Brain microvascular endothelial cell (primary cell): ENCODE measurements at regions not wholly inside any gene's neighbourhood (a gene's known extent, or its start where the extent isn't known, plus 50 kb on each side); places are given as distances from the start of the nearest gene placed in this dataset.

Experiments used
- DNase-seq: peaks from one replicate; pipeline ENCODE4 v3.0.0-alpha.2; 2020
- H3K27ac ChIP-seq: fragments of 250-450 bp; sonication (Bioruptor Pico); 2 replicates; pipeline ENCODE4 v1.5.1; 2020; ENCODE audit warnings: mild to moderate bottlenecking, moderate library complexity
- H3K27me3 ChIP-seq: fragments of 250-450 bp; sonication (Bioruptor Pico); replicated peaks from 2 replicates; pipeline ENCODE4 v1.5.1; 2020; ENCODE audit warnings: mild to moderate bottlenecking
- H3K36me3 ChIP-seq: fragments of 250-450 bp; sonication (Bioruptor Pico); replicated peaks from 2 replicates; pipeline ENCODE4 v1.5.1; 2020; ENCODE audit warnings: mild to moderate bottlenecking
- H3K4me3 ChIP-seq: 2 replicates; pipeline ENCODE4 v1.5.1; 2011; ENCODE audit warnings: low read depth, mild to moderate bottlenecking, control low read depth, low read length, moderate library complexity
- in situ Hi-C: cut with HindIII; loops from 2 replicates; pipeline ENCODE4 v1.10.0; 2017; ENCODE audit warnings: low sequenced_read_pairs, low pct_ligation_motif_present
- TF ChIP-seq, protein P1 (sequence below): IDR thresholded peaks from 2 replicates; pipeline ENCODE4 v1.5.1; 2011; ENCODE audit warnings: low read depth, mild to moderate bottlenecking, moderate library complexity, low read length, control low read depth, inconsistent platforms; ENCODE audit errors: missing control alignments

DNA sequence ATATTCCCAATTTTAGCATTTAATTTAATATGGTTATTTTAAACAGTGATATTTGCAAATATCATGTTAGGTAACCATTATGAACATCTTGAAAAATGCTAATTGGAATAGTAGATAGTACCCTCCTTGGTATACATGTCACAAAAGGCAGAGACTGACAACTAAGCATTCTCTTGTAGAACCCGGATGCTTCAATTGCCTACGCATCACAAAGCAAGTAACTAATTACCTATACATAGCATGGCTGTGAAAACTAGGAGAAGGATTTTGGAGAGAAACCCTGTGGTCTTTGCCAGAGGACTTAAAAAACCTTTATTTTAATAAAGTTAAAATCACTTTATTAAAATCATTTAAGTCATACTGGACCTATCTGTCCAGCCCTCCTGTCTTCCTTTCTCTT lies 764.1 kb upstream of the TENM3 start:
- Histone ChIP-seq H3K36me3 (no peaks in the 10 kb centered on the region), H3K4me3 (no peak overlapping the region), H3K27ac (no peak overlapping the region), H3K27me3 (no peaks in the 10 kb centered on the region)
- DNase-seq: no peak
- in situ Hi-C loops: no loop called here
- TF ChIP-seq, protein P1, sequence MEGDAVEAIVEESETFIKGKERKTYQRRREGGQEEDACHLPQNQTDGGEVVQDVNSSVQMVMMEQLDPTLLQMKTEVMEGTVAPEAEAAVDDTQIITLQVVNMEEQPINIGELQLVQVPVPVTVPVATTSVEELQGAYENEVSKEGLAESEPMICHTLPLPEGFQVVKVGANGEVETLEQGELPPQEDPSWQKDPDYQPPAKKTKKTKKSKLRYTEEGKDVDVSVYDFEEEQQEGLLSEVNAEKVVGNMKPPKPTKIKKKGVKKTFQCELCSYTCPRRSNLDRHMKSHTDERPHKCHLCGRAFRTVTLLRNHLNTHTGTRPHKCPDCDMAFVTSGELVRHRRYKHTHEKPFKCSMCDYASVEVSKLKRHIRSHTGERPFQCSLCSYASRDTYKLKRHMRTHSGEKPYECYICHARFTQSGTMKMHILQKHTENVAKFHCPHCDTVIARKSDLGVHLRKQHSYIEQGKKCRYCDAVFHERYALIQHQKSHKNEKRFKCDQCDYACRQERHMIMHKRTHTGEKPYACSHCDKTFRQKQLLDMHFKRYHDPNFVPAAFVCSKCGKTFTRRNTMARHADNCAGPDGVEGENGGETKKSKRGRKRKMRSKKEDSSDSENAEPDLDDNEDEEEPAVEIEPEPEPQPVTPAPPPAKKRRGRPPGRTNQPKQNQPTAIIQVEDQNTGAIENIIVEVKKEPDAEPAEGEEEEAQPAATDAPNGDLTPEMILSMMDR: no peak

DNA sequence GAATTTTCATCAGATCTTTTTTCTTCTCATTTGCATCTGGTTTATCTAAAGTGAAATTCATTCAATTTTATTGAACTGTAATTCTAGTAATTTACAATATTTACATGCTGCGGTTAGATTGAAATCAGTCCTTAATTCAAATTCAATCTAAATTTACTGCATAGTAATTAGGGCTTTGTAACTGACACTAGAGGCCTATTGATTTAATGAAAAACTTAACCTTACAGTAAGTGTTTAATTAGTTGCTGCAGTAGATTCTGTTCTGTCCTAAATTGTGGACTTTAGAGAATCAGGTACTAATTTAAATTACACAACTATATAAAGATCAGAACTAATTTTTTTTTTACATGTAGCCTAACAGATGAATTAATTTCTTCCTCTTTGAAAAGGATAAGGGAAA lies 758.8 kb upstream of the TENM3 start:
- DNase-seq: no peak
- in situ Hi-C loops: no loop called here
- Histone ChIP-seq H3K27me3 (no peaks in the 10 kb centered on the region), H3K36me3 (no peaks in the 10 kb centered on the region), H3K27ac (no peak overlapping the region), H3K4me3 (no peak overlapping the region)
- TF ChIP-seq, protein P1: no peak

DNA sequence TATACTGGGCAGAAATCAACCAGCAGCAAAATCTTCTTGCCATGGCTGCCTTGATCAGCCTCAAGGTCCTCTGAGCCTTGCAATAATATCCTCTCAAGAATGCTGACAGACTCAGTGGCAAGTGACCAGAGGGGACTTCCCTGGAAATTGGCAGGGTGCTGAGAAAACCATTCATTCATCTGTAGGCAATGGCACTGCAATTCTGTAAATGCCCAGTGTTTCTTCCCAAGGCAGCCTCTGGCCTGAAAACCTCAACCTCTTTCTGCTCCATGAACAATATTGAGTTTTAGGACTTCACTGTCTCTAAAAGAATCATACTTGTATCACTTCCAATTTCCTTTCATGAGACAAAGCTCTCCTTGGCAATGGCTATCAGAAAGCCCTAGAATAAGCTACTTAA lies 754.3 kb upstream of the TENM3 start:
- TF ChIP-seq, protein P1: no peak
- Histone ChIP-seq H3K36me3 (no peaks in the 10 kb centered on the region), H3K27me3 (no peaks in the 10 kb centered on the region), H3K27ac (no peak overlapping the region), H3K4me3 (no peak overlapping the region)
- no peak for DNase-seq
- in situ Hi-C loops: no loop called here

DNA sequence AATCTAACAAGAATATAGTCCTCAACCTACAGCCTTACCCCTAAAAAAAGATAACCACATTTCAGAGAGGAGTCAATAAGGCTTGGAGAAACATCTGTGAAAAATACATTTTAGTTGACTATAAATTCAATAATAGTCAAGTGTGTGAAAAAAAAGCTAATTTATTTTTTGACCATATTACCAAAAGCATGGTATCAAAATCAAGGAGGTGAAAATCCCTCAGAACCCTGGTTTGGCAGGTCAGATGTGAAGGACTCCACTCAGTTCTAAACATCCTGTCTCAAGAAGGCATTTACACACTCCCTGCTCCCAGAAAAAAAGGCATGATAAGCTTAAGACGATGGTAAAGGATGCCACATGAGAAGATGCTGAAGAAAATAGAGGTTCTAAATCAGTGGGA lies 745.1 kb upstream of the TENM3 start:
- no peaks in the 10 kb centered on the region for H3K27me3 ChIP-seq
- TF ChIP-seq, protein P1: no peak
- no peaks in the 10 kb centered on the region for H3K36me3 ChIP-seq
- in situ Hi-C loops: no loop called here
- no peak for DNase-seq
- no peak overlapping the region for H3K4me3 ChIP-seq
- H3K27ac ChIP-seq: no peak overlapping the region

DNA sequence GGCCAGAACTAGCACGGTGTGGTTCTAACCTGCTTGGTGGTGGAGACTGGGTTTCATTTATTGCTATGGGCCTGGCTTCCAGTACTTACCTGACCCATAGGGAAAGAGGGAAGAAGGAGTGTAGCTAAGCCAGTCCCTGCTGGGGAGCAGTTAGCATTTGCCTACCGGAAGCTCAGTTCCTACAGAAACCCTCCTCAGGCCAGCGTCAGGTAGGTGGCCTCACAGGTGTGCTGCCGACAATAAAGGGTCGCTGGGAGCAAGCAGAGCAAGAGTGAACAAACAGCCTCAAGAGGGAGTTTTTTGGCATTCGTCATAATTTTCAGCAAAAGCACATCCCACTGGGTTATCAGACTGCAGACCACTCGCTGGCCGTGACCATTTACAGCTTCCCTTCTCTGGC lies 740.6 kb upstream of the TENM3 start:
- no peak overlapping the region for H3K4me3 ChIP-seq
- no peaks in the 10 kb centered on the region for H3K36me3 ChIP-seq
- no peak for DNase-seq
- H3K27ac ChIP-seq: no peak overlapping the region
- no peaks in the 10 kb centered on the region for H3K27me3 ChIP-seq
- in situ Hi-C loops: no loop called here
- TF ChIP-seq, protein P1: no peak

DNA sequence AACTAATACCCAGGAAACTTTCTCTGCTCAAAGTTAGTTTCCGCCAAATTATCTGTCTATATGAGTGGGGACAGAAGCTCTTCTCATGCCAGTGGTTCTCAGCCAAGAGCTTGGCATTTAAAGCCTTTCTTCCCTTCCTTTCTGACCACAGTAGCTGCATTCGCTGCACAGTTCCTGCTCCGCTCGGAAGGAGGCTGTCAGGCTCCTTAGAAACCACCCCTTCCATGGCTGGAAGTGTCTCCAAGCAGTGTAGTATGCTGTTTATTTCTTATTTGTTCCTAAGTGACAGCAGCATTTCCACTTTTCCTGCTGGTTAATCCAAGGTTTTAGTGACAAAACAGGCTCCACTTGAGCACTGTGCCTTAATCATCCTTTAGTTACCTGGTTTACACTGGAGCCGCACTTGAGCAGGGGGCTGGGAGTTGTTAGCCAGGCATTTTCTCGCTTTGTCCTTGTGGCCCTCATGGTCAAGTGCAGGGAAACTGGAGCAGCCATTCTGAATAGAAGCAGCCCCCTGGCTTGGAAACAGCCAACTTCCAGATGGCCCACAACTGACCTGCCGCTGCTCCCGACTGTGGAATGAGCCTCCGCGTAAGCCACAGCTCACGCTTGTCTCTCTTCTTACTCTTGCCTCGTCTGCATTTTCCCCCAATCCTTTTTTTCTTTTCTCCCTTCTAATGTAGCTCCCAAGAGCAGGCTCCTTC lies 739.4 kb upstream of the TENM3 start:
- TF ChIP-seq, protein P1: peak; percentile 6
- in situ Hi-C loops: no loop called here
- H3K4me3 ChIP-seq: no peak overlapping the region

More for the DNA sequence above, 739.4 kb upstream of the TENM3 start:
- Histone ChIP-seq H3K27me3 (no peaks in the 10 kb centered on the region), H3K36me3 (no peaks in the 10 kb centered on the region), H3K27ac (no peak overlapping the region)
- DNase-seq: no peak
